Fibroblast of lung (primary cell): ENCODE measurements at regions not wholly inside any gene's neighbourhood (a gene's known extent, or its start where the extent isn't known, plus 50 kb on each side); places are given as distances from the start of the nearest gene placed in this dataset.

ENCODE experiments used
- CTCF ChIP-seq, 2 donors: IDR thresholded peaks in 1 of 2; conservative IDR thresholded peaks in 1 of 2; 1 replicate in 1 of 2; 2 replicates in 1 of 2; pipeline ENCODE4 v1.5.1; 2011 to 2012; ENCODE audit warnings: low read length in 2 of 2, control low read depth in 1 of 2, inconsistent platforms in 1 of 2, low read depth in 1 of 2, mild to moderate bottlenecking in 1 of 2
- EZH2 ChIP-seq: IDR thresholded peaks from 2 replicates; pipeline ENCODE4 v1.5.1; 2012; ENCODE audit warnings: low read length, control low read depth, mild to moderate bottlenecking; ENCODE audit errors: missing control alignments

GRCh38 chr7:91780521-91780920, 100.0 kb downstream of the MTERF1 start:
- TF ChIP-seq EZH2 (no peak), CTCF (conservative IDR thresholded peaks at IDR 0.05 in 1 of 2, IDR thresholded peaks at IDR 0.05 in 1 of 2; ENCODE audit: low read depth in 1 of 2, low read length in 2 of 2) (no peak)
